ENCODE measurements at regions not wholly inside any gene's neighbourhood (a gene's known extent, or its start where the extent isn't known, plus 50 kb on each side); places are given as distances from the start of the nearest gene placed in this dataset.
"Not testable (repeated sequence)": the region's sequence is repeated elsewhere in the genome, so short reads cannot be mapped to it uniquely, and the experiment has no call there.

- DNase-seq (ENCODE audit: low spot score): no peak
Measured at GRCh38 chr5:115435778-115436712, 108.5 kb downstream of the FEM1C start.

DNA sequence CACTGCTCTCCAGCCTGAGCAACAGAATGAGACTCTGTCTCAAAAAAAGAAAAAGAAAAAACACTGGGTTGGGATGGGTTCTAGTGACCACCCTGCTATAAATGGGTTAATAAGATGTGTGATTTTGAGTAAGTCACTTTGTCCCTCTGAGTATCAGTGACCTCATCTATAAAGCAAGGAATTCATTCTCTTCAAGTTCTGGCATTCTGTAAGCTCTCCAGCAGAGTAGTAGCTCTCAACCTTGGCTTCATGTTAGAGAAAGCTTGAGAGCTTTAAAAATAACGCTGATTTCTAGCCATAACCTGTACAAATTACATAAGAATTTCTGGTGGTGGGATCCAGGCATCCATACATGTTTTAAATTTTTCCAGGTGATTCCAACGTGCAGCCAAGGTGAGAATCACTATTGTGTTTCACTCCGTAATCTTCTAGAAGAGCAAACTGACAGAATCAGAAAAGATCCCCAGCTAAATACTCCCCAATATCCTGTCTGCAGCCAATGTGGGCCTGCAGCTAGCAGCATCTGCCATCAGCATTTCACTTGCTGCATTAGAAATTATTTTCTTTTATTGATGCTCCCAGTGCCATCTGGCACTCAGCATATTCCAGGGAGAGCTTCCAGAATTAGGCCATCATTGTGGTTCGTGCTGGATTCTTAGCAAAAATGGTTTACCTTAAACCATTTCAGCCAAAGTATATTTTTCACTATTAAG is 109.4 kb downstream of the FEM1C start:
- DNase-seq (ENCODE audit: low spot score): no peak

DNA sequence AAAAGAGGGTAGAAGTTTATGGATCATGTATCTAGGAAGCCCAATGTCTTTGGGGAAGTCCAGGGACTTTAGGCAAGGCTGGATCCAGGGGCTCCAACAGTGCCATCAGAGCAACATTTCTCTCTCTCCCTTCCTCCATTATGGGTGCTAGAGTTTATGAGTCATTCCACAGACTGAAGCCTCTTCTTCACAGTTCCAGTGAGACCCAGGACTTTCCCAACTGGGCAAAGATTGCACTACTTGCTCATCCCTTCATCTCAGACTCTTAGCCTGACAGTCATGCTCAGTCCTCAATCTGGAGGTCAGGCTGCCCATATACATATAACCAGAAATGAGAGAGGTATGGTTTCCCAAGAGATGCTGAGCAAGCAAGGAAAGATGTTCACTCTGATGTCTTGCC is 110.7 kb downstream of the FEM1C start:
- no peak for DNase-seq (ENCODE audit: low spot score)

GRCh38 chr5:115432691-115433090 is 111.9 kb downstream of the FEM1C start:
- DNase-seq (ENCODE audit: low spot score): no peak

- DNase-seq (ENCODE audit: low spot score): no peak
Measured at GRCh38 chr5:115431116-115431515, 113.5 kb downstream of the FEM1C start.

DNA sequence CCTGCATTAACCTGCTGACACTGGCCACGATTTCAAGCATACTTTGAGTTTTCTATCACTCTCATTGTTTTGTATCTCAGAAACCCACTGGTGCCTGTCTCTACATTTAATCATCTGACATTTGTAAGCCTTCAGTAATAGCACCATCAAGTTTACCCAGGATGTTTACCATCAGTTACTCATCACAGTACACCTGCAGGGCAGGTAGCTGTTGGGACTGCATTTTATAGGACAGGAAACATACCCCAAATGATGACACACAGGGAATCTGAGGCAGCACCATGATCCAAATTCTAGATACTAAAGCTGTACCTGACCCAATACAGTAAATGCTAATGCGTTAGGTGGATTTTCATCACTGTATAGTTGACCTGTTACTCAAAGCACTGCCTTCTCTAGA is 114.2 kb downstream of the FEM1C start:
- no peak for DNase-seq (ENCODE audit: low spot score)

DNA sequence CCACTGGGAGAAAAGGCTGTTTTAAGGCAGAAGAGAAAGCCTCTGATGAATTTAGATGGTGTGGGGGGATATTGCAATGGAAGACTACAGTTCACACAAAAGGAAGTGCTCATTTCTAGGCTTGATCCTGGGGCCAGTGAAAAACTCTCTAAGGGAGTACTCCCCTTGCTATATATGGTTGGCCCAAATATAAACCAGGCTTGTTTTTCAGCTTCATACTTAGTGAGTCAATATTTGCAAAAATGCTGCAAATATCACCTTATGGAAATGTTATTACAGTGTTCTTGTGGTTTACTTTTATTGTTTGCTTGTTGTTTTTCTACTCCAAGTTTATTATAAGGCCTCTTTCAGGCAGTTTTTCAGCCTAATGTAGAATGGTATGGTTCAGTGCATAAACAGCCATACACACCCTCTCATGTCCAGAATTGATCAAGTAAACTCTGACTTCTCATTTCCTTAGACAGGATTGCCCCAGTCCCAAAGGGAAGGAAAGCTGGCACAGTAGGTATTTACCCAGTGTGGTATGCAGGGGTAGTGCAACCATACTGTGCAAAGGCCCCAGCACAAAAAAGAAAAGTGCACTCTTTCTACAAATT is 115.1 kb downstream of the FEM1C start:
- DNase-seq (ENCODE audit: low spot score): no peak

DNA sequence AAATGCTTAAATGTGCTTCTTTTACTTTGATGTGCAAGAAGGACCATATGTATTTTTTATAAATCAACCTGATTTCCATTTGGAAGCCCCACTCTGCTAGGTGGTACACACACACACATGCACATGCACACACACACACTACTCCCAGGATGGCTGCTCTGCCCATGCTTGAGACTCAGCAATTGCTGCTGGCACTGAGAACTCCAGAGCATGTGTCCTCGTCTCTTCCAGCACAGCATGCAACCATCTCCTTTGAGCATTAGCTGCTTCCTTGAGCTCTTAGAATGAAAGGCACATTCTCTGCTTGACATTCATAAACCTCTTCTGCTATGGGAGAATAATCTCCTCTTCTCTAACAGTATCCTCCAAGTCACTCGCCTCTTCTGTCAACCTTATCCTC is 115.9 kb downstream of the FEM1C start:
- DNase-seq (ENCODE audit: low spot score): no peak

DNA sequence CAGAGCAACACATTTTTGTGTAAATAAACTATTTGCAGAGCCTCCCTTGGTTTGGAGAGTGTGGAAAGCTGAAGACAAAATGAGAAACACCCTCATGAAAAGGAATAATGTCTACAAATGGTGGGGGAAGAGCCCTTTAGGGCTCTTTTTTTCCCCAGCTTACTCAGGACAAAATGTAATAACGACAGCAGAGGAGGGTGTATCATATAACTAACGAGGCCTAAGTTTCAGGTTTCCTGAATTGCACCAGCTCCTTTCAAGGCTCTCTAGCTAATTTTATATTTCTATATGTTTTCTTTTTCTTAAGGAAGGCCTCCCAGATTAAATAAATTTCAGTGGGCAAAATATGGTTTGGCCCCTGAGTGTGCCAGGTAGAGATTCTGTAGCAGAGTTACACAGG is 116.3 kb downstream of the FEM1C start:
- no peak for DNase-seq (ENCODE audit: low spot score)

DNA sequence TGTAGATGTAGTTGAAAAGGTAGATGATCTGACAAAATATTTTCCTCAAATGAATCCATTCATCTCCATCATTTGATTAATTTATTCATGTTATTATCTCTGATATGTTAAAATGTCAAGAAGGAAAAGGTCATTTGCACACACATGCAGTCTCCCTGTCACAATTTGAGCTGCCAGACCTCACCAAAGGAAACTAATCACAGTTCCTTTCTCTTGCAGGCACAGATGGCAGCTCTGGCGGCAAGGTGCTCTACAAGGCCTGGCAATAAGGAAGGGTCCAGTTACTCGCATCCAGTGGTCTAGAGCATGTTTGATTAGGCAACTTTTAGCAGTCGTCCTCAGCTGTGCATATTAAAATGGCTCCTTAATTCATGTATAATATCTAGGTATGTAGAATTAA is 120.1 kb downstream of the FEM1C start:
- no peak for DNase-seq (ENCODE audit: low spot score)

- no peak for DNase-seq (ENCODE audit: low spot score)
Measured at GRCh38 chr5:115424030-115424429, 120.5 kb downstream of the FEM1C start.

DNA sequence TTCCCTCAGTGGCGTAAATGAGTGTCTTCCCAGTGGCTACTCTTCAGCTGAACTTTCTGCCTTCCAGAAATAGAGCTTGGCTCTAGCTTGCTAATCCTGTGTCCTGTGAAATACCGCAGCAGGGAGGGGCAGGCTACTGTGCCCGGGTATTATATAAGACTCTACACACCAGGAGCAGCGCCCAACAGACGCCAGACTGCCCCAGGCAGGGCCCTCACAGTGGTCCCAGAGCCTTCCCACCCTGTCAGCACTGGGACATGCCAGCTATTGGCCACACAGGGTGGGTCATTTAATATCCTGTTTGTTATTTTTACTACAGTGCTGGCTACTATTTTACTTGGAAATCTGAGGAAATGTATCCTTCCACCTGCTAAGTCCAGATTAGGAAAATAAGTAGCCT is 121.0 kb downstream of the FEM1C start:
- DNase-seq (ENCODE audit: low spot score): no peak

DNA sequence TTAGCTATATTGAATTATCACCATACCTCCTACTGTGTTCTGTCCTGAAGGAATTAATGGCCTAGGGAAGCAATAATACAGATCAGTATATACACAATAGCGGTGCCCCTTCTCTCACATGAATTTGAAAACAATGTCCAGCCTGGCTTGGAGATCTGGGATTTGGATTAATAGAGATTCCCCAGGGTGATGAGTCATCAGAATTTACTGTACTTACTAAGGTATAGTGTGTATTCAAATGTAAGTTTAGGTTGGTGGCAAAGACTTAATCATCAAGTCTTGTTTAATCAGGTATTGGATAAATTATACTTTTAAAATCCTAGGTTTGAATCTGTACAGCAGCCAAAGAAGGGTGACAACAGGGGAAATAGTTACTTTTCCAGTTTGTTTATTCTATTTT is 121.5 kb downstream of the FEM1C start:
- DNase-seq (ENCODE audit: low spot score): no peak

GRCh38 chr5:115420812-115421211 is 123.8 kb downstream of the FEM1C start:
- not testable (repeated sequence) for DNase-seq (ENCODE audit: low spot score)

DNA sequence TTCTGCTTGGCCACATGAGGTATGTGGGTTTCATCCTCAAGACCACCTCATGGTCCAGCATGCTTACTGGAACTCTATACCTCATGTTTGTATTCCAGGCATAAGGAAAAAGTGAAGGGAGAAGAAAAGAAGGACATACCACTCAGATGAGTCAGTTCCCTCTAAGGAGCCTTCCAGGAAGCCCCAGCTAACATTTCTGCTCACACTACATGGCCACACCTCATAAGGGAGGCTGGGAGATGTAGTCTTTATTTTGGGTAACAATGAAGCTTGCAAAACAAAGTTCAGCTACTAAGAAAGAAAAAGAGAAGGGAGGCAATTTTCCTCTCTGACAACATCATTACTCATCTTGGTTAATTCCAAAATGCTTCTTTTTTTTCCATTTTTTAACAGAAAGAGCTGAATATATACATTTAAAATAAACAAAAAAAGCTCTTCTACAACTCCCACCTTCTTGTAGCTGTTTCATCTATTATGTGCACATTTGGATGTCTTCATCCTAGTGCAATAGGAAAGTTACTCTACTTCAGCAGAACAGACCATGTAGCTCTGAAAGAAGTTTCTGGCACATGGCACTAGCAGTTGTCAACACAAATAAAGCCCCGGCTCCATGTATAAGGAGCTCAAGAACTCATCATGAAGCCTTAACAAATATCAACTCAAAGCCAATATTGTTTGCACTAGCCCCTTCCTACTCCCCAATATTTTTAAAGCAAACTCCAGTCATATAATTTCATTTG is 123.6 kb upstream of the CCDC112 start:
- DNase-seq (ENCODE audit: low spot score): peak; percentile 85

- no peak for DNase-seq (ENCODE audit: low spot score)
Measured at GRCh38 chr5:115418788-115419187, 122.3 kb upstream of the CCDC112 start.

- DNase-seq (ENCODE audit: low spot score): no peak
Measured at GRCh38 chr5:115417076-115417475, 120.6 kb upstream of the CCDC112 start.

GRCh38 chr5:115415143-115415491 is 118.7 kb upstream of the CCDC112 start:
- peak; percentile 30 for DNase-seq (ENCODE audit: low spot score)

DNA sequence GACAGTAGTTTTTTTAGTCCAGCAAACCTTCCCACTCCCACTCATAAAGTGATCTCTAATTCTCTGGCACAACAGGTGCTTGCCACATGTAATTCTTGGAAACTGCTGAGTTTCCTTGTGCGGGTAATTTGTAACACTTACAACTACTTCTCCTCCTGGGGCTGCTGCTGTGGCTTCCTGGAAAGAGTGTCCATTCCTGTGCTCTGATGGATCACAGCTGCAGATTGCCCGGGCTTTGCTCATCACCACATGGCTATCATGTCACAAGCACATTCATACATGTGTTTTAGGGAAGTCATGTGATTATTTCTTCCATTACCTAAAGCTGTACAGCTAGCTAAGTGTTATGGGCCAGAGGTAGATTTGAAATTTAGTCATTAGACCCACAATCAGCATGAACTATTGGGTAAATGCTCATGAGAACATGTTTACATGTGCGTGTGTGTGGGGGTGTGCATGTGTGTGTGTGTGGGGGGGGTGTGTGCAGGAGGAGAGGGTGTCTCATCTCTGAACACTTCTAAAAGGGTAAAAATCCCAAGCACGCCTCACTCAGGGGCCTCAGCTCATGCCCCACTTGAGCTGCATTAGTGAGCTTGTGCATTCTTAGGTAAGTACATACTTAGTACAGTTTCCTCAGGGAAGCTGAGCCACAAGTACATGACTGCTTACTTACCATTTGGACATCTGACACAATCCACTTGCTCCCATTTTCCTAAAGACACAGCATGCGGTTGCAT is 118.1 kb upstream of the CCDC112 start:
- DNase-seq (ENCODE audit: low spot score): peak; percentile 90

GRCh38 chr5:115413651-115414050 is 117.2 kb upstream of the CCDC112 start:
- DNase-seq (ENCODE audit: low spot score): no peak

DNA sequence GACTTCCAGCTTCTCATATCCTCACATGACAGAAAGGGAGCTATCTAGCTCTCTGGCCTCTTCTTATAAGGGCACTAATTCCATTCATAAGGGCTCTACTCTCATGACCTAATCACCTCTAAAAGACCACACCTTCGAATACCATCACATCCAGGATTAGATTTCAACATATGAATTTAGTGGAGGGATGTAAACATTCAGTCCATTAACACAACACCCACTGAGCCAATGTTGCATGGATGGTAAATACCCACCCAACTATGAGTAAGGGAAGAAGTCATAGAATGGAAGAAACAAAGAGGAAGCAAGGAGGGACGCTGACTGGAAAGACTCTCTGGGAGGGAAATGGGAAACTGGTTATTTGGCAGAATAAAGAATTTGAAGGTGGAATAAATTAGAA is 112.6 kb upstream of the CCDC112 start:
- DNase-seq (ENCODE audit: low spot score): no peak
